Nephron (organoid): ENCODE measurements at regions not wholly inside any gene's neighbourhood (a gene's known extent, or its start where the extent isn't known, plus 50 kb on each side); places are given as distances from the start of the nearest gene placed in this dataset.

Experiments used
- H3K27ac Mint-ChIP-seq, 3 experiments: 2 replicates each; pipeline ENCODE4 v1.8.0; 2020; ENCODE audit warnings: mixed read lengths in 3 of 3, mild to moderate bottlenecking in 2 of 3, moderate library complexity in 1 of 3
- H3K27me3 Mint-ChIP-seq: 2 replicates; pipeline ENCODE4 v1.8.0; 2021; ENCODE audit warnings: low read depth, mild to moderate bottlenecking, moderate library complexity, mixed read lengths
- H3K36me3 Mint-ChIP-seq: 2 replicates; pipeline ENCODE4 v1.8.0; 2020; ENCODE audit warnings: low read depth, mixed read lengths
- H3K4me1 Mint-ChIP-seq: 2 replicates; pipeline ENCODE4 v1.8.0; 2020; ENCODE audit warnings: mixed read lengths
- H3K4me3 Mint-ChIP-seq, 3 experiments: 2 replicates each; pipeline ENCODE4 v1.8.0; 2020; ENCODE audit warnings: mild to moderate bottlenecking in 3 of 3, mixed read lengths in 3 of 3, moderate library complexity in 2 of 3
- H3K9me3 Mint-ChIP-seq: 2 replicates; pipeline ENCODE4 v1.8.0; 2020; ENCODE audit warnings: mixed read lengths
- CTCF ChIP-seq, 3 experiments: fragments of 200-600 bp; sonication (generic); IDR thresholded peaks; one replicate each; pipeline ENCODE4 v1.5.0; 2021; ENCODE audit warnings: antibody characterized with exemption in 3 of 3; ENCODE audit not compliant: unreplicated experiment in 3 of 3

GRCh38 chr2:40606862-40607261 lies 155.0 kb upstream of the SLC8A1 start:
- Mint-ChIP-seq H3K9me3 (no peaks in the 10 kb centered on the region), H3K27me3 (no peaks in the 10 kb centered on the region), H3K4me1 (no peaks in the 10 kb centered on the region), H3K4me3 (no peak overlapping the region), H3K36me3 (no peaks in the 10 kb centered on the region), H3K27ac (no peak overlapping the region)
- no peak for TF ChIP-seq CTCF (IDR thresholded peaks at IDR 0.05; ENCODE audit: unreplicated experiment in 3 of 3)

GRCh38 chr2:40611196-40611595 lies 159.3 kb upstream of the SLC8A1 start:
- no peaks in the 10 kb centered on the region for H3K36me3 Mint-ChIP-seq
- no peak overlapping the region for H3K27ac Mint-ChIP-seq
- no peaks in the 10 kb centered on the region for H3K4me1 Mint-ChIP-seq
- no peaks in the 10 kb centered on the region for H3K9me3 Mint-ChIP-seq
- peaks cover 4% of the 10 kb centered on the region for H3K27me3 Mint-ChIP-seq
- no peak for TF ChIP-seq CTCF (IDR thresholded peaks at IDR 0.05; ENCODE audit: unreplicated experiment in 3 of 3)
- no peak overlapping the region for H3K4me3 Mint-ChIP-seq

GRCh38 chr2:40625849-40626248 lies 174.0 kb upstream of the SLC8A1 start:
- H3K27me3 Mint-ChIP-seq = no peaks in the 10 kb centered on the region
- H3K36me3 Mint-ChIP-seq = no peaks in the 10 kb centered on the region
- H3K4me3 Mint-ChIP-seq = no peak overlapping the region
- no peaks in the 10 kb centered on the region for H3K9me3 Mint-ChIP-seq
- no peaks in the 10 kb centered on the region for H3K4me1 Mint-ChIP-seq
- TF ChIP-seq CTCF (IDR thresholded peaks at IDR 0.05; ENCODE audit: unreplicated experiment in 3 of 3) = no peak
- H3K27ac Mint-ChIP-seq = no peak overlapping the region

GRCh38 chr2:40628556-40628955 lies 176.7 kb upstream of the SLC8A1 start:
- TF ChIP-seq CTCF (IDR thresholded peaks at IDR 0.05; ENCODE audit: unreplicated experiment in 3 of 3) = no peak
- Mint-ChIP-seq H3K27ac (no peak overlapping the region), H3K36me3 (no peaks in the 10 kb centered on the region), H3K9me3 (no peaks in the 10 kb centered on the region), H3K4me3 (no peak overlapping the region), H3K4me1 (no peaks in the 10 kb centered on the region), H3K27me3 (no peaks in the 10 kb centered on the region)

GRCh38 chr2:40629768-40630434 lies 178.0 kb upstream of the SLC8A1 start:
- no peaks in the 10 kb centered on the region for H3K36me3 Mint-ChIP-seq
- TF ChIP-seq CTCF (IDR thresholded peaks at IDR 0.05; ENCODE audit: unreplicated experiment in 3 of 3) = no peak
- H3K27ac Mint-ChIP-seq = no peak overlapping the region
- no peaks in the 10 kb centered on the region for H3K27me3 Mint-ChIP-seq
- H3K9me3 Mint-ChIP-seq = no peaks in the 10 kb centered on the region
- no peak overlapping the region for H3K4me3 Mint-ChIP-seq
- no peaks in the 10 kb centered on the region for H3K4me1 Mint-ChIP-seq

GRCh38 chr2:40639320-40639719 lies 187.4 kb upstream of the SLC8A1 start:
- Mint-ChIP-seq H3K27ac (peak overlapping the region; percentile 37 to 84 (median 71)), H3K4me1 (peaks cover 20% of the 10 kb centered on the region), H3K36me3 (no peaks in the 10 kb centered on the region), H3K9me3 (no peaks in the 10 kb centered on the region), H3K27me3 (no peaks in the 10 kb centered on the region), H3K4me3 (no peak overlapping the region)
- TF ChIP-seq CTCF (IDR thresholded peaks at IDR 0.05; ENCODE audit: unreplicated experiment in 3 of 3) = no peak
